ENCODE measurements at regions not wholly inside any gene's neighbourhood (a gene's known extent, or its start where the extent isn't known, plus 50 kb on each side); places are given as distances from the start of the nearest gene placed in this dataset.

- TF ChIP-seq GATA2 (IDR thresholded peaks at IDR 0.05; ENCODE audit: low read depth, low read length): no peak
- TF ChIP-seq GATA3 (IDR thresholded peaks at IDR 0.05; ENCODE audit: low read depth, low read length): no peak
Measured at GRCh38 chr7:20477067-20477466, 138.4 kb upstream of the ABCB5 start.
